HG03342 (cell line): ENCODE measurements at regions not wholly inside any gene's neighbourhood (a gene's known extent, or its start where the extent isn't known, plus 50 kb on each side); places are given as distances from the start of the nearest gene placed in this dataset.

Source experiments
- ATAC-seq: cut with Tn5 transposase; IDR thresholded peaks from one replicate; pipeline ENCODE4 v1.9.1; 2021; ENCODE audit warnings: mild to moderate bottlenecking, moderate library complexity; ENCODE audit not compliant: unreplicated experiment

DNA sequence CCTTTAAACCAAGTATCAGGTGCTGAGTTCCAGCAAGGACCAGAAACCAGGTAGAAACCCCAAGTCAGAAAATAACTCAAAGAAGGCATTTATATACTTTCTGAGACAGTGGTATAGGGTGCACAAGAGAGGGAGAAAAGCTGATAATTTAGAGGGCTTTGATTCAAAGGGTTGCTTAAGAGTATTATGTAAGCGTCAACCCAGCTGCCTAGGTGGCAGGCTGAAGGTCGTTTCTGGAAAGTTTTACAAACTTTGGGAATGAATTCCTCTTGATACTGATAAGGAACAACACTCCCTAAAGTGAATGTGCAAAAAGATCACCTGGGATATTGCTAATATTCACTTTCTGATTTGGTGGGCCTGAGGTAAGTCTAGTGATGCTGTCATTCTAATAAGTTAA, 800.7 kb downstream of the MAFB start:
- no peak for ATAC-seq

DNA sequence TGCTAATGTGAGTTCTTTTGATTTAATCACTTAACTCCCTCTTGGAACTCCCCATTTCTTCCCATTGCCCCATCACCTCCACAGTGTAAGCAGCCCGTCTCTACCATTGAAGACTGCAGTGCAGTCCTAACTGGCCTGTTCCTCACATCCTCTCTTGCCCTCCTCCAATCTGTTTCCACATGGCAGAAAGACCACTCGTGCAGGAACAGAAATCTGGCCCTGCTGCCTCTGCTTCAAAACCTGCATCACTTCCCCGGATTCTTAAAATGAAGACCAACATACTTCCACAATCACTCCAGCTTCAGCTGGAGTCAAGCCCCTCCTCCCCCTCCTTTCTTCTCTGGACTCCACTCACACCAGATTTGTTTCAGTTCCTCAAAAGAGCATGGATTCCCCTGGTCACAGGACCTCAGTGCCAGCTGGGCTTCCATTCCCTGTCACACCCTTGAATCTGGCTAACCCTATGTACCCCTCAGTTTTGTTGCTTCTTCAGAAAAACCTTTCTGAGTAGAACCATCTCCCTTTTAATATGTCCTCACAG, 802.3 kb downstream of the MAFB start:
- no peak for ATAC-seq

DNA sequence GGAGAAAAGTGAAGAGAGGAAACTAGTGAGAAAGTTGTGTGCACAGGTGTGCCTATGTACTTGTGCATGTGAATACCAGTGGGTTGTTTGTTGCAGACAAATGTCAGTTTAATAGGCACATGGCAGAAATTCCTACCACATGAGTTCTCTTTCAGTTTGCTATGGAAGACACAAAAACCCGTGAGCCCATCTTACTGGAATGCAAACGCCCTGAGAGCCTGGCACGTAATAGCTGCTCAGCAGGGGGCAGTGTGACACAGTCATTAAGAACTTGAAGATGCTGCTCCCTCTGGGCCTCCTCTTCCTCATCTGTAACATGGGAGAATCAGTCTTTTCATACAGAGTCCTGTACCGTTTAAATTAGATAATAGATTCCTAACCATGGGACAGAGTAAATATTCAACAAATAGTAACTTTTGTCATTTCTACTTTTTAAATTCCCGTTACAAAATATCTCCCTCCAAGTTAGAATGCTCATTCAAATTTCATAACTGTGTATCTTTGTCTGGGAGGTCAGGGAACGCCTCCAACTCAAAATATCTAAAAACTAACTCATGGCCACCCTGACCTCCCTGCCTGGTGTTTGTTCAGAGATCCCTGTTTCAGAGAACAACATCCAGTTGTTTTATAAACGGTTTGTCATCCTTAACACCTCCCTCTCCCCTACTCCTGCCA, 802.9 kb downstream of the MAFB start:
- no peak for ATAC-seq

DNA sequence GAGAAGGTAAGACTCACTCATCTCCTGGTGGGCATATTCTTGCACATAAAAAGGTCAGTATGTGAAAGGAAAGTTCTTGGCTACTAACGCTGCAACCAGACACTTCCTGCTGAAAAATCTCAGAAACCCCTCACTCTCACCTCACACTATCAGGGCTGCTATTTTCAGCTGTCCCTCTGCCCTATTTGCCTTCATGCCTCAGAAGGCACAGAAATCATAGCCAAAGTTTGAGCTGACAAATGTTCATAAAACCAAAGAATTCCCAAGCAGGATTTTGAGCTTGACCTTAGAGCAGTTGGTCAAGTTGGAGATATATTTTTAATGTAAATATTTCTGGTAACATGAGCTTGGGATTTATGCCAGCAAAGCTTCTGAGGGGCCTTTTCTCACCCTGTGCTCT, 806.2 kb downstream of the MAFB start:
- no peak for ATAC-seq

DNA sequence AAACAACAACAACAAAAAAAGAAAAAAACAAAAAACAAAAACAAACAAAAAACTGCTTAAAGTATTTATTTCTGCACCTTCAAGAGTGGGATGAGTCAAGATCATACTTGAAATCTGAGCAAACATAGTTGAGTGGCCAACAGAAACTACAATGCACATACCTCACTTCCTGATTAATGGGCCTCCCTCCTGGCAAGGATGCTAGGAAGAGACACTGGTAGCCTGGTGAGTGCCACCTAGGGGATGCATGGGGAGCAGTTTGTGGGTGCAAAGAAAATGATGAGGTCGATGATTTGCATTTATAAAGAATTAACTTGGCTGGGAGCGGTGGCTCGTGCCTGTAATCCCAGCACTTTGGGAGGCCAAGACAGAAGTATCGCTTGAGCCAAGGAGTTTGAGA, 808.1 kb downstream of the MAFB start:
- peak; percentile 59 for ATAC-seq

DNA sequence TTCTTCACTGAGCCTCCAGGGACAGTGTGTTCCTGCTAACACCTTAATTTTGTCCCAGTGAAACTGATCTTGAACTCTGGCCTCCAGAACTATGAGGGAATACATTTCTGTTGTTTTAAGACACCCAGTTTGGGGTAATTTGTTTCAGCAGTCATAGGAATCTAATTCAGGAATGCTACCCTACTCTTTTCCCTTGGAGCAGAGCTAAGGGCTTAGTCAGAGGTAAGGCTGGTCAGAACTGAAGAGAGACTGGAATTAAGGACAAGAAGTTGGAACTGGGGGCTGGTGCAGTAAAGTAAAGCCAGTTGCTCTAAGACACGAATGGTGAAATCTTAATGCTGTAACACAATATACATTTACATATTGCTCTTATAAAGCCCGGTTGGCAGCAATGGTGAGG, 809.7 kb downstream of the MAFB start:
- no peak for ATAC-seq

DNA sequence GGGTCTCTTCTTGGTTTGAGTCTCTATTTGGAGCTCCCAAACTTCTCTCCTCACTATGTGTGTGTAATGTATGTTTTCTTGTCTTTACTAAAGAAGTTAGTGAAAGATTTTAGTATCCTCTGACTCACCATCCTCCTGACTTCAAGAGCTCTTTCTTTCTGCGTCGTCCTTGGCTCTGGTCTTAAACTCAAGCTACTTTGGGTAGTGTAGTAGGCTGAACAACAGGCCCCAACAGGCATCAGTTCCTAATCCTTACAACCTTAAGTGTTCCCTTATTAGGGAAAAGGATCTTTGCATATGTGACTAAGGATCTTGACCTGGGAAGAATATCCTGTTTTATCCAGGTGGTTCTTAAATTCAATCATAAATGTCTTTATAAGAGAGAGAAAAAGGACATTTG, 810.2 kb downstream of the MAFB start:
- no peak for ATAC-seq

DNA sequence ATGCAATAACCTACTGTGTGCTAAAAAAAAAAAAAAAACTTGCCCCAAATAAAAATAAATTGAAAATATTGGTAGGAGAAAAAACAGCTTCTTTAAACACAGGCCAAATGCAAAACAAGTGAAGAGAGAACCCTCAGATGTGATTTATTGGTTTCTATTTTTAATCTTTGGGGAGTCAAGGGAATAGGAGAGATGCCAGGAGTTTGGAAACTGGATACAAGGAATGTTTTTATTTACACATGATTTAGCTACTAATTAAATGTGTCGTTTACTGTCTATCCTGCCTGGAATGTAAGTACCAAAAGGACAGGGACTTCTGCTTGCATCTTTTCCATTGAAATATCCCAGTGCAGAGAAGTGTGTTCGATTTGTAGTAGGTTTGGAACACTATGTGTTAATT, 810.7 kb downstream of the MAFB start:
- ATAC-seq = no peak

DNA sequence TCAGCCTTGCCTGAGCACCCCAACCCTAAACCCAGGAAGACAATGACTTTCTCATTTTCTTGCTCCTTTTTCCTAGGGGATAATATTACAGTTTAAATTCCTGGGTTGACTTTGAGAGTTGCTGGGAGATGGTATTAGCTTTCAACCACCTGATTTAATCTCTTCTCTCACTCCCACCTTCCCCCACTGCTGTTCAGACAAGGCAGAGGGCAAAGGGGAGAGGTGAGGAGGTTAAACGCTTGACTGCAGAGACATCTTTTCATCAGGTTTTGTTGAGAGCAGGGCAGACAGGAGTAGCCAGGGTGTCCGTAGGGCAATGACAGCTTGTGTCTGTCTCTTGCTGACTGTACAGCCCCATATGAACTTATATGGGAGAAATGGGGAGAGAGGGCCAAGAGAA, 811.2 kb downstream of the MAFB start:
- ATAC-seq = no peak

DNA sequence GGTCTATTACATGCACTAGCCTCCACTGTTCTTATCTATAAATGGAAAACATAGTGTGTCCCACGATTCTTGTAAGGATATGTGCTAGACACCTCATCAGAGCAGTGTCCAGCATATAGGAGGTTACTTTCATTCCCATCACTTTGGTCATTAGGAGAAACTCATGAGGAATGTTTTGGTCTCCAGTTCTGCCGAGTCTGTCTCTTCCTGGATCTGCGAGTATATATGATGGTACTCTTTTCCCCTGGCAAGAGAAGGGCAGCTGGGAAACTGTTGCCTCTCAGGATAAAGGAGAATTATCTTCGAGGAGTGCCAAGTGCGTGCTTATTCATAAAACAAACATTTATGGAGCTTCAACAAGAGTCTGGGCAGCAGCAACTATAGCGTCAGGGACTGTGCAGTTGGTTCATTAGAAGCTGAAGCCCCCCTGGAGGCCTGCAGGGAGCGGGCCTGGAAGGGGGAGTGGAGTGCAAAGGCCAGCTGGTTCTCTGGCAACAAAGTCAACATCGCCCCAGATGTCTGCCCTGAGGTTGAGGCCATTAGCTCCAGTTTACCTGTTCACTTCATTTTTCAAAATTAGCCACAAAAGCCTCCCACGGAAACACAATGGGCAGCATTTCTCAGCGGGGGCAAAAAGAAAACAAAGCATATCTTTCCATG, 811.9 kb downstream of the MAFB start:
- no peak for ATAC-seq

DNA sequence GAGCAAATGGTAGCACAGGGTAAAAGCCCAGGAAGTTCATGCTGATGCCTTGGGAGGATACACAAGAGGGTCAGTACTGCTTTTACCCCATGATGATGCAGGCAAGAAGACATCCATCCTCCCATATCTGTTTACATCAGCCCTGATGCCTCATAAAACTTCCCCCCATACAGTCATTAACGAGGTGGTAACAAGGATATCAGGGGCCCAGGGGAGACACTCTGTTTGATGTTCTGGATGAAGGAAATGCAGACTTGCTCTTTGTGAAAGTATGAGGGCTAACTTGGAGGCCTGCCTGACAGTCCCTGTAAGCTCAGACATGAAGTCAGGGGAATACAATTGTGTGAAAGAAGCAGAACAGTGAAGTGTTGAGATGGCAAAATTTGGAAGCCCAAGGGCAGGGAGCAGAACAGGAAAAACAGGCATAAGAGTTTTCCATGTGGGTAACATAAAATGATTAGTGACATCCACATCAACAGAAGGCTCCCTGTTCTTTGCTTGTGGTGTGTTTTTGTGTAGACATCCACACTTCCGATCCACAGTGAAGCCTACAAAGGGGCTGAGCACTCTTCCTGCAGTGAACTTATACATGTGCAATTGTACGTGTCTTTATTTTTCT, 813.4 kb downstream of the MAFB start:
- no peak for ATAC-seq

DNA sequence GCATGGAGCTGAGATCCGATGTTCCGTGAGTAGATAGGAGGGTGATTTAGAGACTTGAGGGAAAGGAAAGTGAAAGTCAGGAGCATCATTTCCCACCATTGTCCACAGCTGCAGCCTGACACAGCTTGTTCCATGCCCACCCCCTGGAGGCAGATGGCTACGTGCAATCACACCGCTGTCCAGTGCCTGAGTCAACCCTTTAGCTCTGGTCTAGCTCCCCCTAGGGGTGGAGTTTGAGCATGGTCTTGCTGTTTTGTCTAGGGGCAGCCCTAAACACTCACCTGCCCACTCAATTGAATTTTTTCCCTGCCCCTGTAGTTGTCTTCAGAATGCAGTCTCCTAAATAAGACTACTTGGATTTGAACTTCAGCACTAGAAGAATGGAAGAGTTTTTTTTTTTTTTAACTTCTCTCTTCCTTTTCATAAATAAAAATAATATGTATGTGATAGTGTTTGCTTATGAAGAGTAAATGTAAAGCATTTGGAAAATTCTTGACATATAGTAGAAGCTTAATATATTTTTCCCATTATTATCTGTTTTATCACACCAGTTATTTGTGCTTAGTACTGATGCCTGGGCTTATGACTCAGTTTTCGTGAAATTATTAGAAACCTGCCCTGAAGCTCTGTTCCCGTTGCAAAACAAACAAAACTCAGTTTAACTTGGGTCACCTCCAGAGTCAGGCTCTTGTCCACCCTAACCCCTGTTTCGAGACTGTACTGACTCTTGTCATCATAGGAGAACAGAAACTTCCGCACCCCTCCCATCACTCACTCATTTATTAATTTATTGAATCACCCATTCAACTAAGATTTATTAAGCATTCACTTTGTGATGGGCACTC, 814.8 kb downstream of the MAFB start:
- ATAC-seq = peak; percentile 85

DNA sequence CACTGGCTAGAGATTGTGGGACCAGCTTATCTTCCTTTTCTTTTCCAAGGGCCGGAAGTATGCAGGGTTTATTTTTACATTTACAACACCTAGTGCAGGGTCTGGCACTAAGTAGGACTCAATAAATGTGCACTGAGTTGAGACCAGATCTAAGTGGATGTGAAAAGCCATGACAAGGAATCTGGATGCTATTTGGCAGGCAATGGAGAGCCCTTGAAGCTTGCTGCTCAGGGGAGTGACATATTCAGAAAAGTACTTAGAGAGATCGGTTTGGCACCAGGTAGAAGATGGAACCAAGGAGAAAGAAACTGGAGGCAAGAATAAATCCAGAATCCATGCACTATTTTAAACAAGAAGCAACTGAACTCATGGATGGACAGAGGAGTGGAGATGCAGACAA, 815.8 kb downstream of the MAFB start:
- no peak for ATAC-seq

DNA sequence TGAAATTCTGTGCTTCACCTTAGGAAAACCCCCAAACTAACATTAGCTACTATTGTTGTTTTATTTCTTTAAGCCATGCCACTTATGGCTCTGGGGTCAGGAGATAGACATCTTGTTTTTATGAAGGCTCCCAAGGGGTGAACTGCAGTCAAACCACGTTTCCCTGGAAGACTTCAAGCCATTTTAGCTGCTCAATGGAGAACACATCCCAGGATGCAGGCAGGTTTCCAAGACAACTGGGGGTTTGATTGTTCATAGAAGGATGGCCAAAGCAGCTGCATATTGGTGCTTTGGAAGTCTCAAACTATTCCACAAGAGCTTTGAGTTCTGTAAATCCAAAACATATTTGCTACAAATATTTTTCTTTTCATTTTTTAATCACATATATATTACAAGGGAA, 818.0 kb downstream of the MAFB start:
- ATAC-seq = no peak

DNA sequence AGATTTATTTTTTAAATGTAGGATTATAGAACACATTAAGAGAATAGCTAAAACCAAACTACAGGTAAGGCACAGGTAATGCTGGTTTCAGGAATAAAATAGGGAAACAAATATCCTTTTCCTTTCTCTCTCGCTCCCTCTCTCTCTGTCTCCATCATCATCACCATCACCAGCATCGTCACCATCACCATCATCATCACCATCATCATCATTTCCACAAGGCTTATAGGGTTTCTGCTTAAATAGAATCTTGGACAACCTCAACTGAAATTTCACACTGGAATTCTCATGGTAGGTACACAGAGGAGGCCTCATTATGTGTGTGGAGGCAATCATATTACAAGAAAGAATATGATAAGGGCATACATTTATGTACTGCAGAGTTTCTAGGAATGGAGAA, 823.6 kb downstream of the MAFB start:
- no peak for ATAC-seq

DNA sequence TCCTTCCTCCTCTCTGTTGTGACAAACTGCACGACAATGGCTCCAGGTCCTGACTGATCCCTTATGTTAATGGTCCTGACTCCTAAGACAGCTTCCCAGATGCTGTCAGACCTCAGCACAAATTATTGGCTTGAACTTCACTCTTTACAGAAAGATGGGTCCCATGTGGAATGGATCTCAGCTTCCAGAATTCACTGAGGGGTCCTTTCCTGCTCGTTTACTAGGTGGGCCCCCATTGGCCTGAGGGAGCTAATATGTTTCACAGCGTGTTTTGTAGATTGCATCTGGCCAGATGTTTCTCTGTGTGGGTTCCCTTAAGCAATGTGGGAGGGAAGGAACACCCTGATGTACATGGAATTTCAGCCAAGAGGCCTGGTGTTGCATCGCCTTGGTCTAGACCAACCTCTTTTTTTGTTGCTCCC, 826.6 kb downstream of the MAFB start:
- ATAC-seq = no peak

DNA sequence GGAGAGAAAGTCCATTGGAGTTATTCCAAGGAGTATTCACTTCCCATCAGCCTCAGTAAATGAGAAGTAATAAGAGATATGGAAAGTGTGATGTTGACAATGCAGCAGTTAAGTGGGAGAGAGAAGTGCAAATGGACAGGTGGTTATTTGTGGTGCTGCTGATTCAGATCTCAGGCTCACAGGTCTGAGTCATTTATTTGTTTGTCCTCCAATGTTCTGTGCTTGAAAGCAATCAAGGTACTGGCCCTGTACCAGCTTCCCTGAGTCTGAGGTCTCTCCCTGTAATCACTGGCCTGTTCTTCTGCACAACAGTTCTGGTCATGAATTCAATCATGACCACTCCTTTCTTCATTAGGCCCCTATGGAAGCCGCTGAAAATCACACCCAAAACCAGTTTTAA, 827.7 kb downstream of the MAFB start:
- no peak for ATAC-seq

DNA sequence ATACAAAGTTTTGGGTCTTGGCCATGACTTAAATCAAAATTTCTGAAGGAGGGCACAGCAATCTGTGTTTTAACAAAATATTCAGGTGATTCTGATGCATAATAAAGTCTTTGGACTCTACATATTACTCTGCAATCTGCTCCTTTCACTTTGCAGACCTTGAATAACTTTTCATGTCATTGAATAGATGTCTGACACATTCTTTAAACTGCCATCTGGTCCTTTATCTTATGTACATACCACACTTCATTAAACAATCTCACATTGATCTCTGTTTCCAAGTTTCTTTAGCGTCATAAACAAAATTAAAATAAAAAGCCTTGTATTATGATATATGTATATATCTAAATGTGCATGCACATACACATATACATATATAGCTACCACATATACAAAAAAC, 831.2 kb downstream of the MAFB start:
- no peak for ATAC-seq

DNA sequence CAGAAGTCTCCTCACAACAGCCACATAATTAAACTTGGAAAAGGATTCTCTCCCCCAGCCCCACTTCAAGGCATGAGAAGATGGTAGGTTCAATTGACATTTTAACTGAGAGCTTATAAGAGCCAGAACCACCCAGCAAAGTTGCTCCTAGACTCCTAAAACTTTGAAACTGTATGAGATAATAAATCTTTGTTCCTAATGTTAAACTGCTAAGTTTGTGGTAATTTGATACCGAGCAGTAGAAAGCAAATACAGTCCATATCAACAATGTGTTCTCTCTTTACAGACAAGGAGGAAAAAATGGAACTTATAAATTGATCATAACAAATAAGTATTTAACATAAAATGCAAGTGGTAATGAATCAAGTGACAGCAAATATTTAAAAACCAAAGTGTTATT, 831.8 kb downstream of the MAFB start:
- no peak for ATAC-seq

DNA sequence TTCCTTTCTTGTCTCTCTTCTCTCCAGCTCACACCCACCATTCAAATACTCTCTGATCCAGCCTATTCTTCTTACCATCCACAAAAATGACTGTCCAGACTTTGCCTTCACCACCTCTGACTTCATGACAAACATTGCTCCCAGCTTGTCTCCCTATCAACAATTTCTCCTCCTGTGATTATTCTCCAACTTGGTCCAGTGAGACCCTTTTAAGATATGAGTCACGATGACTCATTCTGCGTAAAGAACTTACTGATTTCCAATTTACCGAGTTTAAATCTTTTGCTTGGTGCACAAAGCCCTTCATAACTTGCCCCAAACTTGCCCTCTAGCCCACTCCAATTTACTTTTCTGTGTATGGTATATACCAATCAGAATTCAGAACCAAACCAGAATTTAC, 833.2 kb downstream of the MAFB start:
- no peak for ATAC-seq

DNA sequence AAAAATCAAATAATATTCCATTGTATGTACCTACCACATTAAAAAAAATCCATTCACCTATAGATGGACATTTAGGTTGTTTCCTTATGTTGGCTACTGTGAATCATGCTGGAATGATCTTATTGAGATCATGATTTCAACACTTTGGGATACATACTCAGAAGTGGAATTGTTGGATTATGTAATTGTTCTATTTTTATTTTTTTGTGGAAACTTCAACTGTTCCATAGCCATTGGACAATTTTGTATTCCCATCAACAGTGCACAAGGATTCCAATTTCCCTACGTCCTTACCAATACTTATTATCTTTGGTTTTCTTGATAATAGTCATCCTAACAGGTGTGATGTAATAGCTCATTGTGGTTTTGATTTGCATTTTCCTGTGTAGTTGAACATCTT, 834.0 kb downstream of the MAFB start:
- ATAC-seq = no peak
